ENCODE measurements at regions not wholly inside any gene's neighbourhood (a gene's known extent, or its start where the extent isn't known, plus 50 kb on each side); places are given as distances from the start of the nearest gene placed in this dataset.

DNA sequence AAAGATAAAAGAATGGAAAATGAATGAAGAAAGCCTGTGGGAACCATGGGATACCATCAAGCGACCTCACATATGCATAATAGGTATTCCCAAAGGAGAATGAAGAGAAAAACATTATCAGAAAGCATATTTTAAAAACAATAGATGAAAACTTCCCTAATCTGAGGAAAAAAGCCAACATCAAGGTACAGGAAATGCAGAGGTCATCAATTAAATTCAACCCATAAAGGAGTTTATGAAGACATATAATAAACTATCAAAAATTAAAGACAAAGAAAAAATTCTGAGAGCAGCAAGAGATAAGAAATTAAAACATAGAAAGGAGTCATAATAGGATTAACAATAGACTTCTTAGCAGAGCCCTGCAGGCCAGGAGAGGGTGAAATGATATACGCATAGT is 397.5 kb downstream of the GPM6A start:
- no peak overlapping the region for H3K27ac ChIP-seq
- 79% methylated on average over 2 of the region's 2 CpGs for whole genome bisulfite sequencing
- no peak for DNase-seq (ENCODE audit: low spot score in 2 of 2)
- no peak overlapping the region for H3K4me3 ChIP-seq
- TF ChIP-seq, protein P1, sequence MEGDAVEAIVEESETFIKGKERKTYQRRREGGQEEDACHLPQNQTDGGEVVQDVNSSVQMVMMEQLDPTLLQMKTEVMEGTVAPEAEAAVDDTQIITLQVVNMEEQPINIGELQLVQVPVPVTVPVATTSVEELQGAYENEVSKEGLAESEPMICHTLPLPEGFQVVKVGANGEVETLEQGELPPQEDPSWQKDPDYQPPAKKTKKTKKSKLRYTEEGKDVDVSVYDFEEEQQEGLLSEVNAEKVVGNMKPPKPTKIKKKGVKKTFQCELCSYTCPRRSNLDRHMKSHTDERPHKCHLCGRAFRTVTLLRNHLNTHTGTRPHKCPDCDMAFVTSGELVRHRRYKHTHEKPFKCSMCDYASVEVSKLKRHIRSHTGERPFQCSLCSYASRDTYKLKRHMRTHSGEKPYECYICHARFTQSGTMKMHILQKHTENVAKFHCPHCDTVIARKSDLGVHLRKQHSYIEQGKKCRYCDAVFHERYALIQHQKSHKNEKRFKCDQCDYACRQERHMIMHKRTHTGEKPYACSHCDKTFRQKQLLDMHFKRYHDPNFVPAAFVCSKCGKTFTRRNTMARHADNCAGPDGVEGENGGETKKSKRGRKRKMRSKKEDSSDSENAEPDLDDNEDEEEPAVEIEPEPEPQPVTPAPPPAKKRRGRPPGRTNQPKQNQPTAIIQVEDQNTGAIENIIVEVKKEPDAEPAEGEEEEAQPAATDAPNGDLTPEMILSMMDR (IDR thresholded peaks at IDR 0.05), result no peak
- TF ChIP-seq POLR2A (IDR thresholded peaks at IDR 0.05) (no peak), POLR2AphosphoS5 (IDR thresholded peaks at IDR 0.05) (no peak), EP300 (IDR thresholded peaks at IDR 0.05) (no peak)
- no peaks in the 10 kb centered on the region for H3K36me3 ChIP-seq
- peaks cover 9% of the 10 kb centered on the region for H3K9me3 ChIP-seq
- no peaks in the 10 kb centered on the region for H3K27me3 ChIP-seq
- H3K4me1 ChIP-seq, result no peaks in the 10 kb centered on the region

DNA sequence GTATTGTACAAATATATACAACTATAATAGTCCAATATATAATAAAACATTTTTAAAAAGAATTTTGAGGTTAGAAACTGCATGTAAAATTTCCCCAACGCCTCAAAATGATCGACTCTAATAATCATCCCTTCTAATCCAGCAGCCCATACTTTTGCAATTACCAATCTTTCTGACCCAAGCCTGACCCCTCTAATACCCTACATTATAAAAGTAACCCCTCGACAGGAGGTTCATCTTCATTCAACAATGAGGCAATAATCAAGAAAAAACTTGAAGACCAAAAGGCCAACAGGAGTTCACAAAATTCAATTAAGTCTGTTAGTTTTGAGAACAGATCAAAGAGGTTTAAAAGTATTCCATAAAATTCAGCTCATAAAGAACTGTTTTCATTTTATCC is 393.5 kb downstream of the GPM6A start:
- Histone ChIP-seq H3K4me3 (no peak overlapping the region), H3K36me3 (no peaks in the 10 kb centered on the region), H3K9me3 (peaks cover 5% of the 10 kb centered on the region), H3K27ac (no peak overlapping the region), H3K27me3 (no peaks in the 10 kb centered on the region), H3K4me1 (no peaks in the 10 kb centered on the region)
- no peak for TF ChIP-seq POLR2A (IDR thresholded peaks at IDR 0.05)
- DNase-seq (ENCODE audit: low spot score in 2 of 2), result no peak
- 90% methylated on average over 3 of the region's 3 CpGs for WGBS

DNA sequence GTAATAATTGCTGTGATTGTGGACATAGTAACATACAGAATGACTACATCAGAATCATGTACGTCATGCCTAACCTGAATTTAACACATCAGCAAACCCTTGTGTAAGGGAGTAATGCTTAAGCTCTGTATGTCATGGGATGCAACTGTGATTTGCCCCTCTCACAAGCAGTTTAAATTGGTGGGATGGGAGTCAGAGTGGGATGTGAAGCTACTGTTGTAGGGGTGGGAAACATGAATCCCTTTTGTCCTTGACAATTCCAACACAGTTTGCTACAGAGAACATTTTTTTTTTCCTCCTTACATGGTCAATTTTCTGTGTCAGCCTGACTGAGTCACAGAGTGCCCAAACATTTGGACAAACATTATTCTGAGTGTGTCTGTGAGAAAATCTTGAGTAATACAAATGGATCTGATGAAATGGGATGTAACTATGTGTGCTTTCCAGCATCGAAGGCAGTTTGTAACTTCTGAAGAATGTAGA is 392.8 kb downstream of the GPM6A start:
- H3K27me3 ChIP-seq, result no peaks in the 10 kb centered on the region
- H3K4me1 ChIP-seq, result no peaks in the 10 kb centered on the region
- TF ChIP-seq, protein P1 (IDR thresholded peaks at IDR 0.05), result no peak
- no peak for TF ChIP-seq POLR2A (IDR thresholded peaks at IDR 0.05)
- no peak for TF ChIP-seq EP300 (IDR thresholded peaks at IDR 0.05)
- TF ChIP-seq POLR2AphosphoS5 (IDR thresholded peaks at IDR 0.05), result no peak
- WGBS, result 75% methylated on average over 2 of the region's 2 CpGs
- no peaks in the 10 kb centered on the region for H3K36me3 ChIP-seq
- no peak overlapping the region for H3K4me3 ChIP-seq
- no peak for DNase-seq (ENCODE audit: low spot score in 2 of 2)
- peaks cover 5% of the 10 kb centered on the region for H3K9me3 ChIP-seq
- no peak overlapping the region for H3K27ac ChIP-seq

DNA sequence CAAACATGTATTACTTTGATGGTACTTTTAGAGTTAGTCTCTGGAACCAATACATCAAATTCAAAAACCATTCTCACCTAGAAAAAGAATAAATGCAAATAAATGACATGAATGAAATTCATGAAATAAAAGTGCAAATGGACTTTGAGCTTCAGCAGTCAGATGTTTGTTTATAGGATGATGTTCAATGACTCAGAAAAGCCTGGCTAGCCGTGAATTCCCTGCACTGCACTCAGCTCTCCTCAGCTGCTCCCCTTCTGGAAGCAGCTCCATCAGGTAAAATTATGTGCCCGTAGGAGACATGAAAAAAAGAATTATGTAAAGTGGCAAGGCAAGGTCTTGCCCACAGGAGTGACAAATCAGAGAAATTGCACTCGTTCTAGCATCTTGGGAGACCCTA is 390.6 kb downstream of the GPM6A start:
- Histone ChIP-seq H3K9me3 (peaks cover 5% of the 10 kb centered on the region), H3K27ac (no peak overlapping the region), H3K4me1 (no peaks in the 10 kb centered on the region), H3K4me3 (no peak overlapping the region), H3K27me3 (no peaks in the 10 kb centered on the region), H3K36me3 (no peaks in the 10 kb centered on the region)
- 73% methylated on average over 3 of the region's 3 CpGs for WGBS
- no peak for DNase-seq (ENCODE audit: low spot score in 2 of 2)
- no peak for TF ChIP-seq POLR2AphosphoS5 (IDR thresholded peaks at IDR 0.05)
- no peak for TF ChIP-seq EP300 (IDR thresholded peaks at IDR 0.05)
- TF ChIP-seq POLR2A (IDR thresholded peaks at IDR 0.05), result no peak
- TF ChIP-seq, protein P1 (IDR thresholded peaks at IDR 0.05), result no peak

DNA sequence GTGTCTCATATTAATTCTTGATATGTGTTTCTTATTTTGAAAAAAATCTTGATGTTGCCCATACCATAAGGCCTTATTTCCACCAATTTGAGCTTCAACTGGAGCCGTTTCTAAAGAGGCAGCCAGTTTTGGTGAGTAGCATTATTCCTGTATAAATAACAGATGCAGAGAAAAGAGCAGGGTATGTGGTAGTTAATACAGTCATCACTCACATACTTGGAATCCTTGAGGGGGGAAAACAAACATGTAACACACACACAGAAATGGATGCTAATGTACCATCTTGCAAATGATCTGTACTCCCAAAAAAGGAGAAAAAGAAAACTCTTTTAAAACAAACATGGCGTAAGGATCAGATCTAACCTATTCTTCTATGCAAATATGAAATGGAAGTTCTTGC is 389.7 kb downstream of the GPM6A start:
- H3K4me3 ChIP-seq, result no peak overlapping the region
- no peaks in the 10 kb centered on the region for H3K36me3 ChIP-seq
- H3K4me1 ChIP-seq, result no peaks in the 10 kb centered on the region
- TF ChIP-seq, protein P1 (IDR thresholded peaks at IDR 0.05), result no peak
- TF ChIP-seq POLR2AphosphoS5 (IDR thresholded peaks at IDR 0.05) (no peak), EP300 (IDR thresholded peaks at IDR 0.05) (no peak), POLR2A (IDR thresholded peaks at IDR 0.05) (no peak)
- H3K27ac ChIP-seq, result no peak overlapping the region
- no peak for DNase-seq (ENCODE audit: low spot score in 2 of 2)
- H3K27me3 ChIP-seq, result no peaks in the 10 kb centered on the region
- 87% methylated on average over 2 of the region's 2 CpGs for WGBS
- no peaks in the 10 kb centered on the region for H3K9me3 ChIP-seq

DNA sequence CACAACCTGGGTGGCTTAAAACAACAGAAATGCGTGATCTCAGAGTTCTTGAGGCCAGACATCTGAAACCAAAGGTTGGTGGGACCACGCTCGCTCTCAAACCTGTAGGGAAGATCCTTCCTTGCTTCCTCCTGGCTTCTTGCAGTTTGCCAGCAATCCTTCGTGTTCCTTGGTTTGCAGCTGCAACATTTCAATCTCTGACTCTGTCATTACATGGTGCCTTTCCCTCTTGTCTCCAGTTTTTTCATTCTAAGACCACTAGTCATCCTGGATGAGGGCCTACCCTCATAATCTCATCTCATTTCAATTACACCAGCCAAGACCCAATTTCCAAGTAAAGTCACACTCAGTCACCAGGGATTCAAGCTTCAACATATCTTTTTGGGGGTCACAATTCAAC is 388.0 kb downstream of the GPM6A start:
- no peak overlapping the region for H3K27ac ChIP-seq
- H3K27me3 ChIP-seq, result no peaks in the 10 kb centered on the region
- DNase-seq (ENCODE audit: low spot score in 2 of 2), result no peak
- no peaks in the 10 kb centered on the region for H3K36me3 ChIP-seq
- no peaks in the 10 kb centered on the region for H3K4me1 ChIP-seq
- no peak for TF ChIP-seq EP300 (IDR thresholded peaks at IDR 0.05)
- TF ChIP-seq, protein P1 (IDR thresholded peaks at IDR 0.05), result no peak
- WGBS, result 82% methylated on average over 4 of the region's 4 CpGs
- no peak overlapping the region for H3K4me3 ChIP-seq
- H3K9me3 ChIP-seq, result peaks cover 3% of the 10 kb centered on the region
